Activated CD4-positive, alpha-beta T cell treated with anti-CD3 and anti-CD28 coated beads, Interleukin-2, amount 50 U/mL, for 48 hours (primary cell): ENCODE measurements at regions not wholly inside any gene's neighbourhood (a gene's known extent, or its start where the extent isn't known, plus 50 kb on each side); places are given as distances from the start of the nearest gene placed in this dataset.
"Not testable (repeated sequence)": the region's sequence is repeated elsewhere in the genome, so short reads cannot be mapped to it uniquely, and the experiment has no call there.

Experiments
- DNase-seq, 2 experiments: peaks; one replicate each; pipeline ENCODE4 v3.0.0-alpha.2; 2020

DNA sequence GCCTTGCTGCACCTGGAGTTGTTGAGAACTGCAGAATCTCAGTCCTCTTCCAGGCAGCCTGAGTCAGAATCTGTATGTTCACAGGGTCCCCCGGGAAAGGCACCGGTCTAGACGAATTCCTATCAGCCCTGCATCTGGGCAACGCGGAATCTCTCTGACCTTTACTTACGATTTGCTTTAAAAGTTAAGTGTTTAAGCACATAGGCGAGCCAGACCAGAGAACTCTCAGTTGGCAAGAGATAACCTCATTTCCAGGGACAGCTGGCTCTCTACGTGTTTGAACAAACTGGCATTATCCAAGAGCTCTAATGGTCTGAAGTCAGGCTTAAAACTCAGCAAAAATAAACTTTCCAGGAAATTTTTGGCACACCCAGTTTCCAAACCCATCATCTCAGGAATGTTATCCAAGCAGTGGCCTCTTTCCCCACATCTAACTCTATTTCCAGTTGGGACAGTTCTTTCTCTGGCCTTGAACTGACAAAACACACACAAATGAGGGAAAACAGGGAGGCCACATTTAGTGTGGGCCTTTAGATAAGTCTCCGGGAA, 53.4 kb downstream of the HES1 start:
- no peak for DNase-seq

GRCh38 chr3:194191850-194192249, 55.9 kb downstream of the HES1 start:
- not testable (repeated sequence) for DNase-seq

DNA sequence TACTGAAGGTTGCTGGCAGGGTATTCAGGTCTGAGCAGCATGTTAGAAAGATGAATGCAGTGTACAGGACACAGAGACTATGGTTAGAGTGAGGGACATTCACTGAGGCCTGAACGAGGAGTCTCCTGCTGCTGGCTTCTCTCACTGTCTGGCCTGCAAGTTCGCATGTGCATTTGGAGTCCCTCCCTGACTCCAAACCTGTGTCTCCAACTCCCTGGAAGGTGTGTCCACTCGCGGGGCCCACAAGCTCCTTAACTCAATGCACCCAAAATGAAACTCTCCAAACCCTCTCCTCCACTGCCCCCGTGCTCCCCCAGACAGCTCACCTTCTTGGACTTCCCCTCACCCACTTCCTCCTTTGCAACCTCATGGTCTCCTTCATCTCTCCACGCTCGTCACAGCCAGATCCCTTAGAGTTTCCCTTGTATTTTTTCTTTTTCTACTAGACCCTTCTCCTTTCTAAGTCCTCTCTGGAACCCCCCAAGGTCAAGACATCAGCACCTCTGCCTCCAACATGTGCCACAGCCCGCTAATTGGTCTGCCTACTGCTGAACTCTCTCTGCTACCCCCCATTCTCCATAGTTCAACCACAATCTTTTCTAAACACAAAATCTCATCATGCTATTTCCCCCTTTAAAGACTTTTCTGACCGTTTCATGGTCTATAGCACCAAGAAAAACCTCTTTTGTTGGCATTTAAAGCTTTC, 58.3 kb downstream of the HES1 start:
- no peak for DNase-seq

- DNase-seq, result no peak
Measured at GRCh38 chr3:194194757-194195085, 58.8 kb downstream of the HES1 start.

GRCh38 chr3:194195611-194196010, 59.7 kb downstream of the HES1 start:
- DNase-seq, result no peak

- DNase-seq, result no peak
Measured at GRCh38 chr3:194196876-194197275, 60.9 kb downstream of the HES1 start.

GRCh38 chr3:194197396-194197960, 61.5 kb downstream of the HES1 start:
- no peak for DNase-seq

GRCh38 chr3:194197981-194198695, 62.2 kb downstream of the HES1 start:
- no peak for DNase-seq

DNA sequence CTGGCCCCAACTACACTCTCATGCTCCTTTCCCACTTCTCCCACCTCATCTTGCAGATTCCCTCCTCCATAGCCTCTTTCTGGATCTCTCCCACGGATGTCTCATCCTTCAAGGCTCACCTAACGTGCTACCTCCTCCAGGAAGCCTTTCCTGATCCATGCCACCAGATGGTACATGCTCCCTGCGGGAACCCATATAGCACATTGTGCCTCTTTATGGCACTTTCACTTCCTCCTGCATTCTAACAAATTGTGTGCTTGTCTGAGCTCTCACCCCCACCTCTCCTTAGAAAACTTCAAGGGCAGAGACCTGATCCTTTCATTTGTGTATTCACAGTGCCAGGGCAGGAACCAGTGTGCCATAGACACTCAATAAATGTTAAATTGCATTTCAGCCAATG, 63.0 kb downstream of the HES1 start:
- DNase-seq, result no peak

DNA sequence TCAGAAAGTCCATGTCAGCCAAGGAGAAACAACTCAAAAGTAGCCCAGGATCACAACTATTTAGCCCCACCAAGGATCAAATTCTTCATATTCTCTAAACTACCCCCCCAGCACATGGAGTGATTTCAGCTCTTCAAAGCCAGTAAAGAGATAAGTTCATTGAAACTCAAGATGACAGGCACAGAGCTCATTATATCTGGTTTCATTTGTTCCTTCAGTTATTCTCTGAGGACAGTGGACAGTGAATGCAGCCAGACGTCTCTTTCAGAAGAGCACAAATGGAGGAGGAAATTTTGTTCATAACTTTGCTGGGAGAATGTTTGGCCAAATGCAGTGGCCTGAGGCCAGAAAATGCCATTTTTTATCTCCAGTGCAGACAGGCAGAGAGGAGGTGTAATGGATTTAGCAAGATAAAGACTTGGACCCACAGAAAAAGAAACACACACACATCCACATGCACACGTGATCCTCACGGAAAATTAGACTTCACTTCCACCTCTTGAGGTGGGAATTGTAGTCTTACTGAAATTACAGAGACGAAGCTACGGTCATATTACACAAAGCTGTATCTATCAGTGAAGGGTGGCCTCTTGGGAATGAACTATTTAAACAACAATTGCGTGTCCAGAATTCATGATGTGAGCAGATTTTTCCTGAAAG, 64.6 kb downstream of the HES1 start:
- no peak for DNase-seq

GRCh38 chr3:194201953-194202666, 66.2 kb downstream of the HES1 start:
- DNase-seq, result no peak

DNA sequence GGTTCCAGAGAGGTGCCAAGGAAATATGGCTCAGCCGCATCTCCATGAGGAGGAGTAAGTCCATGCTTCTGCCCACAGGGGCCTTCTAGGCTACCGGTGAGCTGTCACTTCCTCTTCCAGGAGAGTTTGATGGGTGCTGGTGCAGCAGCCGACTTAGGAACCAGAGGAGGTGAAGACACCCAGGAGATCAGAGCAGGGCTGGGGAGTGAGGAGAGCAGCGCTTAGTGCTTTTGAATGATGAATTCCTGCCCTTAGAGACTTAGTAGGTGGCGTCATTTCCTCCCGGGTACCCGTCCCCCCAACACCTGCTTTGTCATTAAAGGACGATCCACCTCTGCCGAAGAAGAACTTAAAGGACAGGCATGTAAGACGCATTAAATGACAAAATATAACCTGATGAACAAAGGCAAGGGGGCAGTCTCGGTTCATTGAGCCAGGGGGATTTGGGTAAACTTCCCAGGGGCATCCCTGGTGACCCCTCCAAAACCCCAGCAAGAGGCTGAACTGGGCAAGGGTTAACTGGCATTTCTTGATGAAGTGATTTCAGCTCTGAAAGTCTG, 67.6 kb downstream of the HES1 start:
- peak; percentile 4 to 13 for DNase-seq

- peak; percentile 9 to 16 for DNase-seq
Measured at GRCh38 chr3:194204042-194204987, 68.4 kb downstream of the HES1 start.

DNA sequence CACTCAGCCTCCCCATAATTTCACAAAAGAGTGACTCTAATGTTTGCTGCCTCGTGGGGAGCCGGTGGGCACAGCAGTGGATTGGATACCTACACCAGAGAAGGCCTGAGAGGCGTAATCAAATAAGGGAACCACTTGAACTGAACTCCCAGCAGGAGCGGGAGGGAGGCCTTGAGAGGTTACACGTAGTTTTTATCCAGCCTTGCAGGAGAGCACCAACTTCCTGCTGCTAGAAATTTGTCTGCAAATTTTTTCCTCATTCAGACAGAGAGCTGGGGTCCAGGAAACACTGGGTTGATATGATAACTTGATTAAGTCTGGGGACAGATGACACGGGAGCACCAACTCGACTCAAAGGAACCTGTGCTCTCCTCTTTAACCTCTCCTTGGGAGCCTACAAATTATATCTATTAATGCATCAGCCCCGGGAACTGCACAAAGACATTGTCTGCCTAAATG, 69.8 kb downstream of the HES1 start:
- DNase-seq, result peak in 1 of 2 experiments; percentile 8

- DNase-seq, result no peak
Measured at GRCh38 chr3:194206320-194206719, 70.4 kb downstream of the HES1 start.

DNA sequence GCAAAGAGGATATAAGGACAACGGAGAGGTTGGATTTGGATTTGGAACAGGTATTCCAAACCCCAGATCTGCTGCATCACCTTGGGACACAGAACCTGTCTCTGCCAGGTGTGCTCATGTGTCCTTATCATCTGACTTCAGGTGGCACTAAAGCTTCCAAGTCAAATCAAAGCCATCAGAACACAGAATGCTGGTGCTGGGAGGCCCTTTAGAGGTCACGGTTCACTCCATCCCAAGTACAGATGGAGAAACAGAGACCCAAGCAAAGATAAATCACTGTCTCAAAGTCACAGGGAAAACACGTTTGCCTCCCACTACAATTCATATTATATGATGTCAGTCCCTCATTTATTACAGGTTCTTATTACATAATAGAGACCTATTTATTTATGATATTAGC, 72.8 kb downstream of the HES1 start:
- no peak for DNase-seq

DNA sequence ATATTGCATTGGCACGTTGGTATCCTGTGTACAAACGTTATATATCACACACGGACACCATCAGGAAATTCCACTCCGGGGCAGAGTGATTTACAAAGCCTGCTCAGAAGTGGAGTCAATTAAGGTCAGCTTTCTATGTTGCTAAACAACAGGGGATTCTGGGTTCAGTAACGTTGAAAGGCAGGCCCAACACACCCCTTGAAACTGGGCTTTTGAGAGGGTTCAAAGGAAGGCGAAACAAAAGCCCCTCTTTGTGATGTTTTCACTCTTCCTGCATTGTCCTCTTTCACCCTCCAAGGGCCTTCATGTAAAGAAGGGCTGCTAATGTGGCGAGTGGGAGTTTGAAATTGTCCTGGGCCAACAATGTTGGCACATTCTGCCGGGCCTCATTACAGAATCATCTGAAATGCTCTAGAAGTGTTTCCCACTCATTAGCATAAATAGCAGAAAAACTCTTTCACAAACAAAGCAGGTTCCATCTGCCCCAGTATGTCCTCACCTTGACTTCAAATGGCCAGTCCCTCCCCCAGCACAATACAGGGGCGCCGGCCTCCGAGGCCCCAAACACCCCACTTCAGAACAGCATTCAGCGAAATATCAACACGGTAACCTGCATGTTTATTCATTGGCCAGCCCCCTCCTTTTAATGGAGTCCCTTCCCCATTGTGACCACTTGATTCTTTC, 76.4 kb downstream of the HES1 start:
- no peak for DNase-seq

GRCh38 chr3:194212845-194213331, 76.9 kb downstream of the HES1 start:
- DNase-seq, result no peak

GRCh38 chr3:194215392-194215791, 79.4 kb downstream of the HES1 start:
- DNase-seq, result no peak
